SJCRH30 (cell line): ENCODE measurements at regions not wholly inside any gene's neighbourhood (a gene's known extent, or its start where the extent isn't known, plus 50 kb on each side); places are given as distances from the start of the nearest gene placed in this dataset.

Experiments used
- DNase-seq, 2 experiments: peaks; one replicate each; pipeline ENCODE4 v3.0.0-alpha.2; 2015 to 2020
- H3K27ac ChIP-seq: fragments of 250-450 bp; sonication (Bioruptor Pico); 2 replicates; pipeline ENCODE4 v1.5.1; 2020; ENCODE audit warnings: mild to moderate bottlenecking, moderate library complexity
- H3K27me3 ChIP-seq: fragments of 250-450 bp; sonication (Bioruptor Pico); 2 replicates; pipeline ENCODE4 v1.5.1; 2020; ENCODE audit warnings: mild to moderate bottlenecking, moderate library complexity
- H3K36me3 ChIP-seq: fragments of 250-450 bp; sonication (Bioruptor Pico); 2 replicates; pipeline ENCODE4 v1.5.1; 2020; ENCODE audit warnings: mild to moderate bottlenecking, moderate library complexity
- H3K4me1 ChIP-seq: fragments of 250-450 bp; sonication (Bioruptor Pico); 2 replicates; pipeline ENCODE4 v1.5.1; 2020; ENCODE audit warnings: mild to moderate bottlenecking, moderate library complexity
- H3K4me3 ChIP-seq: fragments of 250-450 bp; sonication (Bioruptor Pico); 2 replicates; pipeline ENCODE4 v1.5.1; 2020; ENCODE audit warnings: mild to moderate bottlenecking, moderate library complexity
- H3K9me3 ChIP-seq: fragments of 250-450 bp; sonication (Bioruptor Pico); replicated peaks from 2 replicates; pipeline ENCODE4 v1.5.1; 2020; ENCODE audit warnings: mild to moderate bottlenecking, moderate library complexity

DNA sequence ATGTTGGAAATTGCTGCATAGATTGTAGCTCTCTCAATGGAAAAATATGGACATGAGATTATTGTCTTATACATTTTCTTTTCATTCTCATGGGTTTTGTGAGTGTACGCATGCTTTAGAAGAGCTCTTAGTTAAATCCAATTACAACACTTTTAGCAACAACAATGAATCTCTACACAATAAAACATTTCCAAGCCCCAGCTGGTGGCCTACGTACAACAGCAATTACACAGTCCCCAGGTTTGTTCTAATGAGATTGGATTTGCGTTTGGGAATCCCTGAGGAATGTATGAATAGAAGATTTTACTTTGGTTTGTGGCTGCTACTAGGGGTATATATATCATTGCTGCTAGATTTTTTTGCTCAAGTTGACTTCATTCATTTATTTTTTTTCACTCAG, 98.6 kb downstream of the FHDC1 start:
- Histone ChIP-seq H3K27me3 (no peaks in the 10 kb centered on the region), H3K4me1 (0 out of 2 replicates have a peak, but pooled peaks cover 2% of the 10 kb centered on the region), H3K4me3 (no peak overlapping the region), H3K36me3 (no peaks in the 10 kb centered on the region), H3K27ac (no peak overlapping the region), H3K9me3 (no peaks in the 10 kb centered on the region)
- no peak for DNase-seq

DNA sequence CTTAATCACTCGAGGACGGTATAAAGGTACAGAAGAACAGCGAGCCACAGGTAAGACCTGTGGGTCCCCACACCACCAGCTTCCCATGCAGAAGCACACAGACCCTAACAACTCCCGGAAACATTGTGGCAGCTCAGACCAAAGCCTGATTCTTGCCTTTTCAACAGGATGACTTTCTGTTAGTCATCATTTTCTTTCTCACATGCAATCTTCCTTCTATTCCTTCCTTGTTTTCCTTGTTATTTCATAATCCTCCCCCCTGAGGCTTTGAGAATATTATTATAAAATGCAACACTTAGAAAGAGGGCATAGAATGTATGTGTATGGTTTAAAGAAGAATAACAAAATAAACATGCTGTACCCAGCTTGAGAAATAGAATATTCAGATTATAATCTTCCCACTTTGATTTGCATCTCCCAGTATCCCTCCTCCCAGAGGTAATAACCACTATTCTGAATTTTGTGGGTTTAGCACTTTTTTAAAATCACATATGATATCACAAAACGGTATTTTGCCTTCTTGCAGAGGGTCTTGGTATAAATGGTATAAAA, 100.9 kb downstream of the FHDC1 start:
- DNase-seq = no peak
- Histone ChIP-seq H3K27ac (no peak overlapping the region), H3K9me3 (no peaks in the 10 kb centered on the region)

DNA sequence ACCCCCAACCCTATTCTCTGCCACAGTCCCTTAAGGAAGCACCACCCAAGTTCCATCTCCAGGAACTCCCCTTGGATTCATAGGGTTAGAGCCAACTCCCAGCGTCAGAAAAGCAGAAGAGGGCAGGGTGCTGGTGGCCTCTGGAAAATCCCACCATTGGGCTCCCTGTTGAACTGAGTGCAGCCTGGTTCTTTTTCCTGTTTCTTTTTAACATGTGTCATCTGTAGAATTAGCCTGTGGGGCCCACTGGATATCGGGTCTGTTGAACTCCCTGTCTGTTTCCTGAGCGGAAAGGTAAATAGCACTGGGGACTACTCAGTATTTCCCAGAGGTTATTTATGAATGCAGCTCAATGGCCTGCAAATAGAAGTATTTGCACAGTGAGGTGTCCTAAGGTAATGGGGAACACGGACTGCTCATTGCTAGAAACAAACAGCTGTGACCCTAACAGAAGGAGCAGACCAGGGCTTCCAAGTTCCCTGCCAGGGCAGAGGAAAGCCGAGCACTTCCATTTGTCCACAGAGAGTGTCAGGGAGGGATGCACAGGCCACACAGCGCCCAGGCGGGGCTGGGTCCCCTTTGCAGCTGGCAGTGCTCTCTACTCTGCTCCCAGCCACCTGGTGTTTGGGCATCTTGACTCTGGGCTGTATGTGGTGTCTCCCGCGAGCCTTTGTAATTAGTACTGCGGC, 102.6 kb downstream of the FHDC1 start:
- no peaks in the 10 kb centered on the region for H3K36me3 ChIP-seq
- H3K9me3 ChIP-seq = no peaks in the 10 kb centered on the region
- DNase-seq = peak; percentile 5 to 34
- no peak overlapping the region for H3K27ac ChIP-seq
- H3K4me1 ChIP-seq = 0 out of 2 replicates have a peak, but pooled peaks cover 2% of the 10 kb centered on the region
- H3K4me3 ChIP-seq = no peak overlapping the region
- no peaks in the 10 kb centered on the region for H3K27me3 ChIP-seq

More for the DNA sequence above, 100.9 kb downstream of the FHDC1 start:
- no peaks in the 10 kb centered on the region for H3K27me3 ChIP-seq
- H3K36me3 ChIP-seq = no peaks in the 10 kb centered on the region
- no peak overlapping the region for H3K4me3 ChIP-seq
- 0 out of 2 replicates have a peak, but pooled peaks cover 2% of the 10 kb centered on the region for H3K4me1 ChIP-seq

DNA sequence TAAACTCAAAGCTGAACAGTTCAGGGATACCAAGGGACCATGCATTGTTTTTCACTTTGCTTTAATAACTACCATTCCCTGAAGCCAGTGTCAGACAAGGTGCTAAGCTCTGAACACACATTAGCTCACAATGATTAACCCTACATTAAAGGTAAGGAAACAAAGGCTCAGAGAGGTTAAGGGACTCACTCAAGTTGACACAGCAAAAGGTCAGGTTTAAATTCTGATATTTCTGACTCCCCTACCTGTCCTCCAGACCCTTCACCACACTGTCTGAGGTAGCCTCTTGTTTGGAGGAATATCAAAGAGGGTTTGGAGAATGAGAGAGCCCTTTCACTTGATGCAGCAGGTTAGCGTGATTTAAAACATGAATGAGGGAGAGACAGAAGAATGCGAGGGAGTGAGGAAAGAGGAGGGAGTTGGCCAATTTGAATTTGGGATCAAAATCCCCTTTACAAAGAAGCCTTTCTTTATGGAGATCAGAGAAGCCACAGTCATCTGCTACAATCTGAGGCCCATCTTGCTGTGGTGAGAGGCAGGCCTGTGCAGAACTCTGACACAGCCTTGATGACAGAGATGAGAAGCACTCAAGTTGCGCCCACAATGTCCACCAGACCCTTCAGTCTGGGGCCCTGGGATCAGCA, 103.5 kb downstream of the FHDC1 start:
- Histone ChIP-seq H3K9me3 (no peaks in the 10 kb centered on the region), H3K4me3 (no peak overlapping the region), H3K36me3 (no peaks in the 10 kb centered on the region), H3K27ac (no peak overlapping the region), H3K4me1 (0 out of 2 replicates have a peak, but pooled peaks cover 2% of the 10 kb centered on the region), H3K27me3 (no peaks in the 10 kb centered on the region)
- peak in 1 of 2 experiments; percentile 19 for DNase-seq

DNA sequence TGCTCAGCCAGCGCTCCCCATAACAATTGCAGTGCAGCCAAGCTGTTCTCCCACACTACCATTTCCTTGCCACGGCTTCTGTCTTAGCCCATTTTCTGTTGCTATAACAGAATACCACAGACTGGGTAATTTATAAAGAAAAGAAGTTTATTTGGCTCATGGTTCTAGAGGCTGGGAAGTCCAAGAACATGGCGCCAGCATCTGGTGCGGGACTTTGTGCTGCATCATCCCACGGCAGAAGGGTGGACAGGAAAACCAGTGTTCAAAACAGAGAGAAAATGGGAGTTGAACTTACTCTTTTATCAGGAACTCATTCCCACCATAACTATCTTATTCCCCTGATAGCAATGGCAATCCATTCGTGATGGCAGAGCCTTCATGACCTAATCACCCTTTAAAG, 104.6 kb downstream of the FHDC1 start:
- no peaks in the 10 kb centered on the region for H3K27me3 ChIP-seq
- no peaks in the 10 kb centered on the region for H3K9me3 ChIP-seq
- H3K27ac ChIP-seq = no peak overlapping the region
- H3K4me3 ChIP-seq = no peak overlapping the region
- H3K4me1 ChIP-seq = 0 out of 2 replicates have a peak, but pooled peaks cover 2% of the 10 kb centered on the region
- H3K36me3 ChIP-seq = no peaks in the 10 kb centered on the region
- no peak for DNase-seq

DNA sequence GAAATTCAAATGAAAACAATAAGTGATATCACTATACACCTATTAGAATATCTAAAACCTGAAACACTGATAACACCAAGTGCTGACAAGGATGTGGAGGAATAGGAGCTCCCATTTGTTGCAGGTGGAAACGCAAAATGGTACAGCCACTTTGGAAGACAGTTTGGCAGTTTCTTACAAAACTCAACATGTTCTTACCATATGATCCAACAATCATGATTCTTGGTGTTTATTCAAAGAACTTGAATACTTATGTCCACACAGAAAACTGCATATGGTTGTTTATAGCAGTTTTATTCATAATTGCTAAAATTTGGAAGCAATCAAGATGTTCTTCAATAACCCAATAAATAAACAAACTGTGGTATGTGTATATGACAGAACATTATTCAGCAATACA, 107.9 kb downstream of the FHDC1 start:
- Histone ChIP-seq H3K36me3 (no peaks in the 10 kb centered on the region), H3K4me1 (0 out of 2 replicates have a peak, but pooled peaks cover 2% of the 10 kb centered on the region), H3K27me3 (no peaks in the 10 kb centered on the region), H3K9me3 (no peaks in the 10 kb centered on the region), H3K27ac (no peak overlapping the region), H3K4me3 (no peak overlapping the region)
- no peak for DNase-seq

DNA sequence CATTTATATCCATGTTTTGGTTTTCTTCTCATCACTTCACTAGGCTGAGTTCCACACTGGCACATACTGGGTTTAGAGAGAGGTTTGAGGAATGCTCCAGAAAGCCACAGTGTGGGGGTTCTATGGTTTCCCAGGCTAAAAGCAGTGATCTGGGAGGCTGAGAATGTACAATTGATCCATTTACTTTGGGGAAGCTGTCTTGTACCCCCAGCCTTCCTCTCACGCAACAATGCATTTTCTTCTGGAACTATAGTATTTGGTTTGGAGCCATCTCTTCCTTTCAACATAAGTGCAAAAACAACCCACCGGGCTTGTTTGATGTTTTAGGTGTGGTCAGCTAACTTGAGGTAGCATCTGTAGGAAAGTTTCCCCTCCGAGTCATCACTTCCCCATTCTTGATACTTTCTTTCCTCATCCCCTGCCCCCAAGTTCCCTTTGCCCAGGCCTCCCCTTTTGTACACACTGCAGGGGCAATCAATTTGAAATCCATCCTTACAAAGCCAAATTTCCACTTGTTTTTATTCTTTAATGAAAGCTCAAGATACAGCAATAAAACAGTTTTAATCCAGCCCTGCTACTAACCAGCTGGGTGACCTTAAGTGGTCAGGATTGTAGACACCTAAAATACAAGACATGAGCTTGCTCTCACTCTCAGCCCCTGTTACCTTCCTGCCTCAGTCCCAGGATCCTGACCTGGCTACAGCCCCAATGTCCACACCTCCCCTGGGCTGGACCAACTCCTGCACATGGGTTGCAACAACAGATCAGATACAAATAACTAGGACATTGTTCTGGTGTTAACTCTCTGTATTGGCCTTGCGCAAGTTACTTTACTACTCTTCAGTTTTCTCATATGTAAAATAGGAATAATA, 109.2 kb downstream of the FHDC1 start:
- no peaks in the 10 kb centered on the region for H3K36me3 ChIP-seq
- no peak for DNase-seq

DNA sequence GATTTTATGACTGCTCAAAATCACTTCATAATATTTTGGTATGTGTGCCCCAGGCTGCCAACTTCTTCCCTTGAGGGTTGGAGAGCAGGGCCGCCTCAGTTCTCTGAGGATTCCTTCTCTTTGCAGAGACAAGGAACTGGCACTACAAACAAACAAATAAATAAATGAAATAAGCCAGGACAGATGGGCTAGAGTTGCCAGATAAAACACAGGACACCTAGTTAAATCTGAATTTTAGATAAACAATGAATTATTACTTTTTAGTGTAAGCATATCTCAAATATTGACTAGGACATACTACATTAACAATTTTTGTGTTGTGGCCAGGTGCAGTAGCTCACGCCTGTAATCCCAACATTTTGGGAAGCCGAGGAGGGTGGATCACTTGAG, 122.5 kb downstream of the FHDC1 start:
- DNase-seq = no peak
- Histone ChIP-seq H3K4me1 (no peaks in the 10 kb centered on the region), H3K9me3 (no peaks in the 10 kb centered on the region), H3K27ac (no peak overlapping the region), H3K4me3 (no peak overlapping the region), H3K36me3 (no peaks in the 10 kb centered on the region), H3K27me3 (no peaks in the 10 kb centered on the region)

More for the DNA sequence above, 109.2 kb downstream of the FHDC1 start:
- Histone ChIP-seq H3K27me3 (no peaks in the 10 kb centered on the region), H3K9me3 (no peaks in the 10 kb centered on the region), H3K27ac (no peak overlapping the region), H3K4me3 (no peak overlapping the region), H3K4me1 (no peaks in the 10 kb centered on the region)

DNA sequence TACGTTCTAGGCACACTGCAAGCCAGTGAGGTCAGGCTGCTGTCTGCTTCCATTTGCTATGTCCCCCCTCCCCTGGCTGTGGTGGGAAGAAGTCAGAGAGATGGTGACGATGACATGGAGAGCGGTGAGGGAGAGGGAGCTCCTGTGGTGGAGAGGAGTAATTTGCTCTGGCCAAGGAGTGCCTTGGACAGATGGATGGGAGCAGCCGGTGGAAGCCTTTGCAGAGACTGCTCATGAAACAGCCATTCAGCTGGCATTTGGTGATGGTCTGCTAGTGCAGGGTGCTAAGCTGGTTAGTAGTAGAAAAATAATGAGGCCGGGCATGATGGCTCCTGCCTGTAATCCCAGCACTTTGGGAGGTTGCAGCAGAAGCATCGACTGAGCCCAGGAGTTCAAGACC, 124.1 kb downstream of the FHDC1 start:
- Histone ChIP-seq H3K4me1 (no peaks in the 10 kb centered on the region), H3K27me3 (no peaks in the 10 kb centered on the region), H3K36me3 (no peaks in the 10 kb centered on the region), H3K27ac (no peak overlapping the region), H3K9me3 (no peaks in the 10 kb centered on the region), H3K4me3 (no peak overlapping the region)
- DNase-seq = peak; percentile 24 to 42

DNA sequence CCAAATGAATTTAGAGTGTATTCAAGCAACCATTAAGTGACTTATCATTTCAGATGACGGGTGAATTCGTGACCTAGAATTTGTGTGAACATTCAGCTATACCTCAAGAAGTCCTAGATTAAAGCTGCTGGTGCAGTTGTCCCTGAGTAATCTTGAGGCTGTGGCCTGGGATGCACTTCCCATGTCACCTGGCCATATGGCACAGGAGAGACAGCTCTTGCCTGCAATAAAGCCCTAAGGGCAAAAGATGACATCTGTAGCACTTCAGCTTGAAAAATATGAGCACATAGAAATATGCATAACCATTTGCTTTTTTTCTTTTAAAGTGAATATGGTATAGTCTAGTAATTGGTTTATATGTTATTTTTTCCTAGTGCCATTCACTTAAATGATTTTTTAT, 125.8 kb downstream of the FHDC1 start:
- Histone ChIP-seq H3K4me3 (no peak overlapping the region), H3K27ac (no peak overlapping the region), H3K27me3 (no peaks in the 10 kb centered on the region), H3K9me3 (no peaks in the 10 kb centered on the region), H3K36me3 (no peaks in the 10 kb centered on the region), H3K4me1 (no peaks in the 10 kb centered on the region)
- no peak for DNase-seq

DNA sequence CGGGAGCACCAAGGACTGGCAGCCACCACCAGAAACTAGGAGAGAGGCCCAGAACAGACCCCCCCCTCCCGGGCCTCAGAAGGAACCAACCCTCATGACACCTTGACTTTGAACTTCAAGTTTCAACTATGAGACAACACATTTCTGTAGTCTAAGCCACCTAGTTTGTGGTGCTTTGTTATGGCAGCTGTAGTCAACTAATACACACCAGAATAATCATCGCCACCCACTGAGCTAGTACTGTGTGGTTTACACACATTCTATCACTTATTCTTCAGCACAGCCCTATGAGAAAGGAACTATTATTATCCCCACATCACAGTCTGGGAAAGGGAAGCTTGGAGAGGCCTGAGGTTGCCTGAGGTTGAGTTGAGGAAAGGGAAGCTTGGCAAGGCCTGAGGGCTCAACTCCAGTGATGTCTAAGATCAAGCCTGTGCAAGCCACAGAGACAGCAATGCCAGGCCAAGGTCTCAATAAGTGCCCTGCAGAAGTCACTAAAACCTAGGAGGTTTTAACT, 126.6 kb downstream of the FHDC1 start:
- Histone ChIP-seq H3K9me3 (no peaks in the 10 kb centered on the region), H3K4me1 (no peaks in the 10 kb centered on the region), H3K27ac (no peak overlapping the region), H3K4me3 (no peak overlapping the region), H3K36me3 (no peaks in the 10 kb centered on the region), H3K27me3 (no peaks in the 10 kb centered on the region)
- DNase-seq = no peak

DNA sequence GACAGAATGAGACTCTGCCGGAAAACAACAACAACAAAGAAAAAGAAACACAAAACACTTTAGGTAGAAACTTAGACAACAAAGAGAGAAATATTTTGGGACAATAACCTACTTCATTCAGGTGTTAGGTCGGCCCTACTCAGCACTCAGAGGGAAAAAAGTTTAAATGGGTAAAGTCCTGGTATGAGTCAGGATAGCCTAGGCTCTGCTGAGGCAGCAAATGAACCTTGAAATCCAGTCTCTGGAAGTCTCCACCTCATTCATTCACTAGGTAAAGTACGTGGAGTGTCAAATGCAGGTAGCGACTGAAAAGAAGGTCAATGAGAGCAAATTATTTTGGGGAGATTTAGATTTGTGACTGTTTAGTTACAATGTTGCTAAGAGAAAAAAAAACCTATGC, 127.4 kb downstream of the FHDC1 start:
- Histone ChIP-seq H3K4me1 (no peaks in the 10 kb centered on the region), H3K27ac (no peak overlapping the region), H3K4me3 (no peak overlapping the region), H3K27me3 (no peaks in the 10 kb centered on the region), H3K36me3 (no peaks in the 10 kb centered on the region), H3K9me3 (no peaks in the 10 kb centered on the region)
- DNase-seq = no peak

DNA sequence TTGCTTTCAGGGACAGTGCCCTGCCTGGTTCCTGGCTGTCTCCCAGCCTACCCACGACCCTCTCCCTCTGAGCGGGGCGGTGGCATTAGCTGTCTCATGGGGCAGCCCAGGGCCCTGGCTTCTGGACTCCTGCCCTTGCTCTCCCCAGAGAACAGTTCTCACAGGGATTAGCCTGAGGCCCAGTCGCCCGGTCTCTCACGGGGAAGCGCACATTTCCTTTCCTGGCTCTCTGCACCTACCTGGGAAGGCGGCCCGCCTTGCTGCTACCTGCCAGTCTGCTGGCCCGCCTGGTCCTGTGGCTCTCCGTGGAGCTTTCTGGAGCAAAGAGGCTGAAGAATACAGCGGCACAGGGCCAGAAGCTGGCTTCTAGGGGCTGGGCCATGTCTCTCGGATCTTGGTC, 128.4 kb downstream of the FHDC1 start:
- no peak overlapping the region for H3K4me3 ChIP-seq
- no peaks in the 10 kb centered on the region for H3K36me3 ChIP-seq
- H3K9me3 ChIP-seq = no peaks in the 10 kb centered on the region
- H3K27me3 ChIP-seq = no peaks in the 10 kb centered on the region
- DNase-seq = no peak
- H3K4me1 ChIP-seq = no peaks in the 10 kb centered on the region
- H3K27ac ChIP-seq = no peak overlapping the region

DNA sequence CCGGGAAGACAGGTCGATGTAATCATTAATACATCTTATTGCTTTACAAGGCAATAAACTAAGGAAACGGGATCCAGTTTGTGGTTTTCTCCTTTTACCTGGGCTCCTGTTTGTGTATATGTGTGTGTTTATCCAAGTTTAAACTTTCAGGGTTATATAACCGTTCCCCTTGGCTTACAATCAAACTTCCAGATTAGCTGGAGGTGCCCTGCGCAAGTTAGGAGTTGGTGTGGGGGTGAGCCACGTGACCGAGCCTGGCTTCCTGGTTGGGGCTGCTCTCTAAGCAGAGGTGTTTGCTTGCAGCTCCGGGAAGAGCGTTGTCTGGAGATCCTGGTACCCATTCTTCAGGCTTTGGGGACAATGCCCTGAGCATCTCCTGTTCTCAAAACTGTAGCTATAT, 129.2 kb downstream of the FHDC1 start:
- Histone ChIP-seq H3K9me3 (no peaks in the 10 kb centered on the region), H3K4me1 (no peaks in the 10 kb centered on the region), H3K4me3 (no peak overlapping the region), H3K36me3 (no peaks in the 10 kb centered on the region), H3K27ac (no peak overlapping the region), H3K27me3 (no peaks in the 10 kb centered on the region)
- DNase-seq = no peak

DNA sequence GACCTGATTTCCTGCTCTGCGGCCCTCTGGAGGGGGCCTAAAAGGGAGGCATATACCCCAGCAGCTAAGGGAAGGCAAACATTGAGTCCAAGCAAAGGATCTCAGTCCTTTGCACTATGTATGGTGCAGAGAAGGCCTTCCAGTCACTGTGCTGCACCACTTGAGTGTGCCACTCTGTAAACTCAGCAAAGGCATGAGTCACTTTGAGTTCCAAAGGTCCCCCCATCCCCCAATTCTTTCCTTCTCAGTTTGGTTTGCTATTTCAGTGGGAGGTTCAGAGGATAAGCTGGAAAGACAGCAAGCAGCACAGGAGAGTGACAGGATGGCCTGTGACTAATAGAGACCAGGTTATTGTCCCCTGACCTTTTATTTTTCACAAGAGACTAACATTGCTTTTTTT, 131.3 kb downstream of the FHDC1 start:
- Histone ChIP-seq H3K27ac (no peak overlapping the region), H3K36me3 (no peaks in the 10 kb centered on the region), H3K4me3 (no peak overlapping the region), H3K4me1 (no peaks in the 10 kb centered on the region), H3K27me3 (no peaks in the 10 kb centered on the region), H3K9me3 (no peaks in the 10 kb centered on the region)
- DNase-seq = no peak
